Skeletal muscle tissue (tissue), 3 donors: ENCODE measurements at regions not wholly inside any gene's neighbourhood (a gene's known extent, or its start where the extent isn't known, plus 50 kb on each side); places are given as distances from the start of the nearest gene placed in this dataset.
"Not testable (repeated sequence)": the region's sequence is repeated elsewhere in the genome, so short reads cannot be mapped to it uniquely, and the experiment has no call there.

Experiments
- H3K27ac ChIP-seq: one replicate; pipeline ENCODE4 v1.7.0; 2013; ENCODE audit warnings: mild to moderate bottlenecking, low read depth, low read length, inconsistent platforms
- H3K27me3 ChIP-seq, 3 donors: one replicate each; pipeline ENCODE4 v1.7.0; 2013; ENCODE audit warnings: low read length in 3 of 3; ENCODE audit not compliant: control insufficient read depth in 3 of 3, insufficient read depth in 3 of 3
- H3K36me3 ChIP-seq, 3 donors: one replicate each; pipeline ENCODE4 v1.7.0; 2013; ENCODE audit warnings: low read length in 3 of 3; ENCODE audit not compliant: control insufficient read depth in 3 of 3, insufficient read depth in 3 of 3
- H3K4me1 ChIP-seq, 3 donors: one replicate each; pipeline ENCODE4 v1.7.0; 2013; ENCODE audit warnings: low read length in 3 of 3, mild to moderate bottlenecking in 3 of 3; ENCODE audit not compliant: control insufficient read depth in 3 of 3, insufficient read depth in 3 of 3
- H3K4me3 ChIP-seq, 3 donors: one replicate each; pipeline ENCODE4 v1.7.0; 2013; ENCODE audit warnings: low read length in 3 of 3
- H3K9ac ChIP-seq, 3 donors: one replicate each; pipeline ENCODE4 v1.7.0; 2013; ENCODE audit warnings: low read length in 3 of 3, mild to moderate bottlenecking in 3 of 3, moderate library complexity in 2 of 3, low read depth in 1 of 3
- H3K9me3 ChIP-seq, 3 donors: one replicate each; pipeline ENCODE4 v1.7.0; 2013; ENCODE audit warnings: low read length in 3 of 3; ENCODE audit not compliant: control insufficient read depth in 3 of 3
- donor health status: Osteomylitis.

GRCh38 chr20:26135325-26136110 is 438.9 kb upstream of the ZNF337 start:
- H3K9ac ChIP-seq, result no peak overlapping the region

DNA sequence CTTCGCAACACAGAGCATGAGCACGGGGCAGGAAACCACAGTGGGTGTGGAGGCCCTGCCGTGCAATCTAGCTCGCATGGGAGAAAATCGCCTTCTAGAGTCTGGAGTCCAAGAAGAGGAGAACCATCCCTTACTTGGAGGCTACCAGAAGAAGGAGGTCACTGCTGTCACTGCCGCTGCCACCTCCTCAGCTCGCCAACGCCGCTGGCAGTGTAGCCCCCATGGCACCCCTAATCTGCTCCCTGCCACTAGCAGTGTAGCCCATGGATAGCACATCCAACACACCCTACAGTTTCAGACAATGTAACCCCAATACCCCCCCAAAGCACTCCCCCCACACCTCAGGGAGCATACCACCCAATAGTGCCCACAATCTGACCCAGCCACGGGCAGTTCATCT is 438.0 kb upstream of the ZNF337 start:
- Histone ChIP-seq H3K4me1 (no peaks in the 10 kb centered on the region), H3K27me3 (no peaks in the 10 kb centered on the region)

More at GRCh38 chr20:26135325-26136110, 438.9 kb upstream of the ZNF337 start:
- no peak overlapping the region for H3K4me3 ChIP-seq
- H3K4me1 ChIP-seq, result no peaks in the 10 kb centered on the region
- H3K36me3 ChIP-seq, result no peaks in the 10 kb centered on the region
- H3K27ac ChIP-seq, result no peak overlapping the region
- H3K27me3 ChIP-seq, result no peaks in the 10 kb centered on the region
- no peaks in the 10 kb centered on the region for H3K9me3 ChIP-seq

DNA sequence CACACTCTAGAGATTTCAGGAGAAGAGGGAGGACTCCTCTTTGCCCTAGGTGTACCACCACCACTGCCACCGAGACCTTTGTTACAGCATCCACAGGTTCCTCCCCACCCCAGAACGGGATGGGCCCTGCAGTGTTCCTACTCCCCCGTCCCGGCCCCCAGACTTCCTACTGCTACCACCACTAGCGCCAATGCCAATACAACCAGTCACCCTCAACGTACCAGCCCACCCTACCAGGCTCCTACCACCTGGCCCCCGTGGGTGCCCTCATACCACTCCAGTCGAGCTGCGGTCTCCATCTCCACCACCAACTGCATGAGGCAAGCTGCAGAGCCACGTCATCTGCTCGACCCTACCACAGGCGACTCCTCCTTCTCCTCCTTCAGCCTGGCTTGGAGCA is 437.1 kb upstream of the ZNF337 start:
- H3K9me3 ChIP-seq, H3K36me3 ChIP-seq, H3K9ac ChIP-seq, H3K4me3 ChIP-seq, H3K27me3 ChIP-seq, H3K27ac ChIP-seq, H3K4me1 ChIP-seq: not testable (repeated sequence)

More for the DNA sequence above, 438.0 kb upstream of the ZNF337 start:
- Histone ChIP-seq H3K9ac (no peak overlapping the region), H3K36me3 (no peaks in the 10 kb centered on the region), H3K27ac (no peak overlapping the region), H3K4me3 (no peak overlapping the region), H3K9me3 (no peaks in the 10 kb centered on the region)

DNA sequence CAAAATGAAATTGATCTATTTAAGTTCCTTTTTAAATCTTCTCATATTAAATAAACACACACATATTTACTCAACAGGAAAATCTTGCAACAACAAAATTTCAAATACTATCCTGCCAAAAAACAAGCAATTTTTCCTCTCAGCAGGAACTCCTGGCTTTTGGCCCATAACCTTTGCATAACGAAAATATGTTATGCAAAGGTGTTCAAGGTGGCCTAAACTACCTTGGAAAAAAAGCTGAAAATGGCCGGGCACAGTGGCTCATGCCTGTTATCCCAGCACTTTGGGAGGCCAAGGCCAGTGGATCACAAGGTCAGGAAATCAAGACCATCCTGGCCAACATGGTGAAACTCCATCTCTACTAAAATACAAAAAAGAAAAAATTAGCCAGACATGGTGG is 424.3 kb upstream of the ZNF337 start:
- not testable (repeated sequence) for H3K9ac ChIP-seq, H3K9me3 ChIP-seq, H3K27me3 ChIP-seq, H3K4me3 ChIP-seq, H3K27ac ChIP-seq, H3K4me1 ChIP-seq, H3K36me3 ChIP-seq

- H3K27me3 ChIP-seq, H3K36me3 ChIP-seq, H3K27ac ChIP-seq, H3K4me1 ChIP-seq, H3K4me3 ChIP-seq, H3K9me3 ChIP-seq, H3K9ac ChIP-seq: not testable (repeated sequence)
Observed at GRCh38 chr20:26094498-26094897, 397.8 kb upstream of the ZNF337 start.

DNA sequence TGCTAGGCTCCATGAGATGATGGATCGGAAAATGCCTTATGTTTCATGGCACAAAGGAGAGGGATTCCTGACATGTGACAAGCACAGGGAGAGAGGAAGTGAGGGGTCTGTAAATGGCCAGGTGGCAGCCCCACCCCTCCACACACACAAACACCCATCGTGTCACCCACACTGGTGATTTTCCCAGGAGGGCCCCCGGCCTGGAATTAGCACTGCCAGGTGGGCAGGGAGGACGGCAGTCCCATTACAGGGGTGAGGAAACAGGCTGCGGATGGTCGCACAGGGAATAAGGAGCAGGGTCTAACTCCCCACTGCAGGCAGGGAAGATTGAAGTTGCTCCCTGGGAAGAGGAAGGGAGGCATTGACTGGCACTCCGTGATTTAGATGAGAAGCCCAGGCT is 395.3 kb upstream of the ZNF337 start:
- not testable (repeated sequence) for H3K4me3 ChIP-seq, H3K9me3 ChIP-seq, H3K4me1 ChIP-seq, H3K36me3 ChIP-seq, H3K27me3 ChIP-seq, H3K9ac ChIP-seq, H3K27ac ChIP-seq

DNA sequence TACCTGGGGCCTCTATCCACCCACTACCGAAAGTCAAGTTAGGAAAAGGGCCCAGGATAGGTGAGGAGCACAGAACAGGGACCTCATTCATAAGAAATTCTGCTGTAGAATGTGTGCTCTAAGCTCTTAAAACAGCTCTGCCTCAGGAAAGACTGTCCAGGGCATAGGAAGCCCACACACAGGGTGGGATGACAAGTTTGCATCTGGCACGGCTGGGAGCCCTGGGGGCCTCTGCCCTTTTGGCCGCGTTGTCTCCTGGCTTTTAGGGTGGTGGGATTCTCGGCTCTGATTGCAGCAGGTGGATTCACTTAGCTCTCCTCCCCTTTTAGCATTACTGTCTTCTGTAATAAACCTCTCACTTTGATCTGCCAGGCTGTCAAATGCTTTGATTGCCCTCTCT is 389.5 kb upstream of the ZNF337 start:
- not testable (repeated sequence) for H3K4me1 ChIP-seq, H3K4me3 ChIP-seq, H3K27me3 ChIP-seq, H3K9ac ChIP-seq, H3K9me3 ChIP-seq, H3K36me3 ChIP-seq, H3K27ac ChIP-seq

DNA sequence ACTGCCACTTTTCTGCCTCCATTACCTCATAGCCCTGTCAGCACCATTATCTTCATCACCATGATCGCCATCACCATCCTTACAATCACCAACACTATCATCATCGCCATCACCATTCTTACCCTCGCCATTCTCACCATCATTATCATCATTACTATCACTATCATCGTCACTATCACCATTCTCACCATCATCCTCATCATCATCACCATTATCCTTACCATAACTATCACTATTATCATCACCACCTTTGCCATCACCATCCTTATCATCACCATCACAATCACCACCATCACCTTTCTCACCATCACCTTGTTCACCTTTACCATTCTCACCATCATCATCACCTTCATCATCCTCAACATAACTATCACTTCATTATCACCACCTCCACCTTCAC is 377.3 kb upstream of the ZNF337 start:
- not testable (repeated sequence) for H3K9ac ChIP-seq, H3K4me3 ChIP-seq, H3K27ac ChIP-seq, H3K27me3 ChIP-seq, H3K36me3 ChIP-seq, H3K9me3 ChIP-seq, H3K4me1 ChIP-seq

GRCh38 chr20:26059324-26059723 is 362.7 kb upstream of the ZNF337 start:
- not testable (repeated sequence) for H3K4me1 ChIP-seq, H3K36me3 ChIP-seq, H3K4me3 ChIP-seq, H3K9me3 ChIP-seq, H3K27me3 ChIP-seq, H3K27ac ChIP-seq, H3K9ac ChIP-seq

DNA sequence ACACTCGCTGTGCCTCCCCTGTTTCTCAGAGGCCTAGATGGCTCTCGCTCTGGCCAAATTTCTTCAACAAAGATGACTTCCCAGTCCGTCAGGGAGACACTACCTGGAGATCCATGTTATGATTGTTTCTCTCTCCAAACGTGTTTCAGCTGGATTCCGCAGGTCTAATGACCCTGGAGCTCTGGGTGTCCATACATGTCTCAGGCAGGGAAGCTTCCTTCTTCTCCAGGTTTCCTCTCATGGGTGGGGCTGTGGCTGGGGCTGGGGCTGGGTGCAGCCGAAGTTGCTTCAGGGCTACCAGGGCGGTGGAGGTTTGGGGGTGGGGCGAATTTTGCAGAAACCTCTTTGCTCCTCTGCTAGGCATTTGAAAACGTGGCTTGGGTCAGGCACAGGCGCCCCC is 361.8 kb upstream of the ZNF337 start:
- H3K27ac ChIP-seq, H3K36me3 ChIP-seq, H3K9me3 ChIP-seq, H3K4me3 ChIP-seq, H3K4me1 ChIP-seq, H3K9ac ChIP-seq, H3K27me3 ChIP-seq: not testable (repeated sequence)
